ENCODE measurements at regions not wholly inside any gene's neighbourhood (a gene's known extent, or its start where the extent isn't known, plus 50 kb on each side); places are given as distances from the start of the nearest gene placed in this dataset.

GRCh38 chr19:28196101-28196500 is 1016.9 kb downstream of the UQCRFS1 start:
- intact Hi-C loops (cut with DNase I; ENCODE audit: low total_unique reads) = no loop called here
- 51 to 78% (median 57%) methylated on average over 3 of the region's 3 CpGs for WGBS, 5 donors

GRCh38 chr19:28185646-28186045 is 1027.3 kb downstream of the UQCRFS1 start:
- H3K4me1 ChIP-seq = no peaks in the 10 kb centered on the region
- H3K4me3 ChIP-seq = no peak overlapping the region
- no peak for DNase-seq
- no peak overlapping the region for H3K27ac ChIP-seq
- no peaks in the 10 kb centered on the region for H3K27me3 ChIP-seq (replicated peaks in 1 of 7)
- intact Hi-C loops (cut with DNase I; ENCODE audit: low total_unique reads) = no loop called here
- TF ChIP-seq POLR2A (IDR thresholded peaks at IDR 0.05) = no peak
- TF ChIP-seq, protein P1, sequence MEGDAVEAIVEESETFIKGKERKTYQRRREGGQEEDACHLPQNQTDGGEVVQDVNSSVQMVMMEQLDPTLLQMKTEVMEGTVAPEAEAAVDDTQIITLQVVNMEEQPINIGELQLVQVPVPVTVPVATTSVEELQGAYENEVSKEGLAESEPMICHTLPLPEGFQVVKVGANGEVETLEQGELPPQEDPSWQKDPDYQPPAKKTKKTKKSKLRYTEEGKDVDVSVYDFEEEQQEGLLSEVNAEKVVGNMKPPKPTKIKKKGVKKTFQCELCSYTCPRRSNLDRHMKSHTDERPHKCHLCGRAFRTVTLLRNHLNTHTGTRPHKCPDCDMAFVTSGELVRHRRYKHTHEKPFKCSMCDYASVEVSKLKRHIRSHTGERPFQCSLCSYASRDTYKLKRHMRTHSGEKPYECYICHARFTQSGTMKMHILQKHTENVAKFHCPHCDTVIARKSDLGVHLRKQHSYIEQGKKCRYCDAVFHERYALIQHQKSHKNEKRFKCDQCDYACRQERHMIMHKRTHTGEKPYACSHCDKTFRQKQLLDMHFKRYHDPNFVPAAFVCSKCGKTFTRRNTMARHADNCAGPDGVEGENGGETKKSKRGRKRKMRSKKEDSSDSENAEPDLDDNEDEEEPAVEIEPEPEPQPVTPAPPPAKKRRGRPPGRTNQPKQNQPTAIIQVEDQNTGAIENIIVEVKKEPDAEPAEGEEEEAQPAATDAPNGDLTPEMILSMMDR (IDR thresholded peaks at IDR 0.05 in 8 of 11, conservative IDR thresholded peaks at IDR 0.05 in 3 of 11) = no peak
- no peak for TF ChIP-seq POLR2AphosphoS5 (IDR thresholded peaks at IDR 0.05)
- H3K9me3 ChIP-seq = peaks cover 0 to 43% (median 12%) of the 10 kb centered on the region in 8 donors
- H3K36me3 ChIP-seq = no peaks in the 10 kb centered on the region
- 65 to 75% (median 67%) methylated on average over 3 of the region's 3 CpGs for WGBS, 5 donors

More at GRCh38 chr19:28196101-28196500, 1016.9 kb downstream of the UQCRFS1 start:
- peaks cover 0 to 52% (median 2%) of the 10 kb centered on the region in 8 donors for H3K9me3 ChIP-seq
- H3K27me3 ChIP-seq (replicated peaks in 1 of 7) = no peaks in the 10 kb centered on the region
- no peak overlapping the region for H3K27ac ChIP-seq
- TF ChIP-seq, protein P1 (IDR thresholded peaks at IDR 0.05 in 8 of 11, conservative IDR thresholded peaks at IDR 0.05 in 3 of 11) = no peak
- no peak for TF ChIP-seq POLR2A (IDR thresholded peaks at IDR 0.05)
- no peak for TF ChIP-seq POLR2AphosphoS5 (IDR thresholded peaks at IDR 0.05)
- H3K4me3 ChIP-seq = no peak overlapping the region
- DNase-seq = no peak
- H3K36me3 ChIP-seq = no peaks in the 10 kb centered on the region
- H3K4me1 ChIP-seq = no peaks in the 10 kb centered on the region

DNA sequence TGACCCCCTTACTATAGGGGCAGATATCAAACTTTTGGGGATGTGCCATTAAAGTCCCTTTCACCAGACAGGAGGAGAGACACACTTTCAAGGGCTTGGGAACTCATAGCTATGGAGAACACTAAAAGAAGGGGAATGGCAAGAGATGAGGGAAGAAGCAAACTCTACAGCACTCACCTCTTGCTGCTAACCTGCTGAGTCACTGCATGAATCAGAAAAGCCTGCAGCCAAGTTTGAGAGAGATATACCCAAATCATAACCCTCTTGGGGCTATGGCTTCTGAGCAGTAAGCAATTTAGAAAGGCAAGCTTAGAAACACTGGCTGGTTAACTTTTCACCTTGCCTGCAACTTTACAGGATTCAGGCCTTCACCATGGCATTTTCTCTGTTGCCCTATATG is 1028.0 kb downstream of the UQCRFS1 start:
- H3K9me3 ChIP-seq = peaks cover 0 to 39% (median 12%) of the 10 kb centered on the region in 8 donors
- TF ChIP-seq POLR2A (IDR thresholded peaks at IDR 0.05) (no peak), POLR2AphosphoS5 (IDR thresholded peaks at IDR 0.05) (no peak)
- TF ChIP-seq, protein P1 (IDR thresholded peaks at IDR 0.05 in 8 of 11, conservative IDR thresholded peaks at IDR 0.05 in 3 of 11) = no peak
- H3K27ac ChIP-seq = no peak overlapping the region
- no peaks in the 10 kb centered on the region for H3K4me1 ChIP-seq
- H3K27me3 ChIP-seq (replicated peaks in 1 of 7) = no peaks in the 10 kb centered on the region
- intact Hi-C loops (cut with DNase I; ENCODE audit: low total_unique reads) = no loop called here
- no peak for DNase-seq
- no peak overlapping the region for H3K4me3 ChIP-seq
- H3K36me3 ChIP-seq = no peaks in the 10 kb centered on the region

DNA sequence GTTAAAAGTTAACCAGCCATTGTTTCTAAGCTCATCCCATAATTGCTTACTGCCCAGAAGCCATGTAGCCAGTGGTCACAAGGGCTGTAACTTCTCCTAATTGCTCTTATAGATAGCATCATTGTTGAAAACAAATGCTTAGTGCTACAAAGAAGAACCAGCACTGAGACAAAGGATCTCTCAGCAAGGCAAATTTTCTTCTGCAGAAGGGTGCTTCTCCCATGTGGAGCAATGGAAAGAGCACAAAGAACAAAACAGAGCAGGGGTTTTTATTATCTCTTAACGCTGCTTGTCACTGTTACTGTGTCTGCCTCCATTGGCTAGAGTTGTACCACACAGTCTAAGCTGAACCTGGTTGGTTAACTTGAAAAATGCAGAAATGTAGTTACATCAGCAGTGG is 1036.8 kb downstream of the UQCRFS1 start:
- Histone ChIP-seq H3K27ac (no peak overlapping the region), H3K4me1 (no peaks in the 10 kb centered on the region), H3K4me3 (no peak overlapping the region), H3K9me3 (peaks cover 0 to 58% (median 39%) of the 10 kb centered on the region in 8 donors), H3K36me3 (no peaks in the 10 kb centered on the region), H3K27me3 (replicated peaks in 1 of 7) (no peaks in the 10 kb centered on the region)
- TF ChIP-seq POLR2A (IDR thresholded peaks at IDR 0.05) (no peak), POLR2AphosphoS5 (IDR thresholded peaks at IDR 0.05) (no peak)
- TF ChIP-seq, protein P1 (IDR thresholded peaks at IDR 0.05 in 8 of 11, conservative IDR thresholded peaks at IDR 0.05 in 3 of 11) = no peak
- DNase-seq = no peak
- 0 to 95% (median 36%) methylated on average over 1 of the region's 1 CpG for WGBS, 5 donors
- intact Hi-C loops (cut with DNase I; ENCODE audit: low total_unique reads) = no loop called here

All from spleen (tissue), 11 donors.